ENCODE measurements at regions not wholly inside any gene's neighbourhood (a gene's known extent, or its start where the extent isn't known, plus 50 kb on each side); places are given as distances from the start of the nearest gene placed in this dataset.
A peak's percentile ranks its signal among the peaks of the same experiment; 100 is the strongest.

- TF ChIP-seq CTCF (IDR thresholded peaks at IDR 0.05; ENCODE audit: insufficient read depth, missing control alignments) = no peak
- FAIRE-seq = no peak
Measured at GRCh38 chr2:217294818-217295217, 435.0 kb upstream of the TNP1 start.

GRCh38 chr2:217294211-217294610 lies 434.3 kb upstream of the TNP1 start:
- TF ChIP-seq CTCF (IDR thresholded peaks at IDR 0.05; ENCODE audit: insufficient read depth, missing control alignments) = no peak
- no peak for DNase-seq (ENCODE audit: insufficient read length, low spot score)

More at GRCh38 chr2:217294818-217295217, 435.0 kb upstream of the TNP1 start:
- DNase-seq (ENCODE audit: insufficient read length, low spot score) = no peak

GRCh38 chr2:217293607-217294006 lies 433.7 kb upstream of the TNP1 start:
- TF ChIP-seq CTCF (IDR thresholded peaks at IDR 0.05; ENCODE audit: insufficient read depth, missing control alignments) = no peak
- FAIRE-seq (no peak), DNase-seq (ENCODE audit: insufficient read length, low spot score) (no peak)

More at GRCh38 chr2:217294211-217294610, 434.3 kb upstream of the TNP1 start:
- FAIRE-seq = no peak

- DNase-seq (ENCODE audit: insufficient read length, low spot score) (no peak), FAIRE-seq (no peak)
- no peak for TF ChIP-seq CTCF (IDR thresholded peaks at IDR 0.05; ENCODE audit: insufficient read depth, missing control alignments)
Measured at GRCh38 chr2:217293046-217293445, 433.2 kb upstream of the TNP1 start.

GRCh38 chr2:217291259-217291658 lies 431.4 kb upstream of the TNP1 start:
- FAIRE-seq = no peak
- no peak for TF ChIP-seq CTCF (IDR thresholded peaks at IDR 0.05; ENCODE audit: insufficient read depth, missing control alignments)
- DNase-seq (ENCODE audit: insufficient read length, low spot score) = no peak

- DNase-seq (ENCODE audit: insufficient read length, low spot score) (no peak), FAIRE-seq (no peak)
- TF ChIP-seq CTCF (IDR thresholded peaks at IDR 0.05; ENCODE audit: insufficient read depth, missing control alignments) = no peak
Measured at GRCh38 chr2:217290467-217290866, 430.6 kb upstream of the TNP1 start.

GRCh38 chr2:217289907-217290280 lies 430.0 kb upstream of the TNP1 start:
- TF ChIP-seq CTCF (IDR thresholded peaks at IDR 0.05; ENCODE audit: insufficient read depth, missing control alignments) = no peak
- DNase-seq (ENCODE audit: insufficient read length, low spot score) (peak; percentile 15), FAIRE-seq (no peak)
